NCI-H1436 (cell line): ENCODE measurements at regions not wholly inside any gene's neighbourhood (a gene's known extent, or its start where the extent isn't known, plus 50 kb on each side); places are given as distances from the start of the nearest gene placed in this dataset.
"Not testable (repeated sequence)": the region's sequence is repeated elsewhere in the genome, so short reads cannot be mapped to it uniquely, and the experiment has no call there.

ENCODE experiments used
- DNase-seq: peaks from one replicate; lab custom pipeline; 2025; lab: John Stamatoyannopoulos, UW

DNA sequence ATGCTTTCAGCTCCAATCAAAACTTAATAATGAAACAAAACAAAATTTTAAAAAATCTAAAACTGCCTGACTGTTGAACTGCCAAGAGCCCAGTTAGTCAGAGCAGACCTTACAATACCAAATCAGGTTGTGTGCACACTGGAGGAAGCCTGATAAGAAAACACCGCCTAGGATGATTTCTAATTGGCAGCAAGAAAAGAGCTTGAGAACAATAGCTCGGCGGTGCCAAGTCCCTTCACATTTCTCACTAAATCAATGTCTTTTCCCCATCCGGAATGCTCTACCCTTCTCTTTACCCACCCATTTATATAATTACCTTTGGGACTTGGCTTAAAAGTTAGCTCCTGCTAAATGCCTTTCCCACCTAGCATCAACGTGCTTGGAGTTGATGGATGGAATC is 256.7 kb downstream of the C12orf75 start:
- no peak for DNase-seq

DNA sequence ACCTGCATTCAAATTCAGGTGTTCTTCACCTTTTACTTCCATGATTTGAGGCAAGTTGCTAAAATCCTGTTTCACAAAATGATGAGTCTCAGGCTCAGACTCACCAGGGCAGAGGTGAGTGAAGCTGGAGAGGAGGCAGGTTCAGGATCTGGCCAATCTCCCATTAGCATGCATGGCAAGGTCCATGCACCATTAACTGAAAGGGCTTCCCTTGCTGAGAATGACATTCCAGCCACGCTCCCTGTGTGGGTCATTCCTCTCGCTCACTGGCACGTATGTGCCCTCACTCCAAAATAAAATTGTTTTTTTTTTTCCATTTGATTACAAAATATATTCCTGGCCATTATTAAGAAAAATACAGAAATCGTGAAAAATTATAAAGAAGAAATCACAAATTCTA is 257.6 kb downstream of the C12orf75 start:
- no peak for DNase-seq

GRCh38 chr12:105590571-105590970 is 260.1 kb downstream of the C12orf75 start:
- DNase-seq, result no peak

DNA sequence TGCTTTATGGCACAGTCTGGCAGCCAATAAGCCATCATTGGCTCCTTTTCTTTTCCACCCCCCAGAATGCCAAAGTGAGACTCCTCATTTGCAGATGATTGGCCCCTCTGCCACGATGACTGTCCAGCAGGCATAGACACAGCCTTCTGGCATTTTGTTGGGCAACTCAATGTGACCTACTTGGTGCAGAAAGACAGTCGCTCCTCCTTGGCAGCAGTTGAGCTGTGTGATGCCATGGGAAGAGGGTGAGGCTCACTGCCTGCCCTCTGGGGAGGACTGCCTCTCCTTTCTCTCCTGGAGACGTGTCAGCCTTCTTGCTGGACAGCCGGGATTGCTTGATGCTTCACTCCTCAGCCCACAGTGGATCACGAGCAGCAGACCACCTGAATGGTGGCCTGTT is 264.9 kb downstream of the C12orf75 start:
- no peak for DNase-seq

DNA sequence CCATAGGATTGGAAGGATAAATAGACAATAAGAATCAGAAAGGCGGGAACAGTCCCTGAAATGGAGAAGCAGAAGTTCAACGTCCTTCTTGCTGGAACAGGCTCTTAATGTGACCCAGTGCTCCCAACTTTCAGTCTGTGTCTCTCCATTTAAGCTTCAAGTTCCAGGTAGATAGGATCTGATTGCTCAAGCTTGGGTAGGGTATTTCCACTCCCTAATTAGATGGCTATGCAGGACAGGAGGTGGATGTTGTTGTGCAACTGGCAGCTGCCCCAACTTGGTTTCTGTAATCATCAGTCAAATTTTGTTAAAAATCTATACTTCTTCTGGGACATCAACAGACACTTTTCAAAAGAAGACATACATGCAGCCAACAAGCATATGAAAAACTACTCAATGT is 266.2 kb downstream of the C12orf75 start:
- no peak for DNase-seq

GRCh38 chr12:105598031-105598430 is 267.5 kb downstream of the C12orf75 start:
- DNase-seq, result no peak

- DNase-seq, result no peak
Measured at GRCh38 chr12:105600911-105601545, 270.5 kb downstream of the C12orf75 start.

DNA sequence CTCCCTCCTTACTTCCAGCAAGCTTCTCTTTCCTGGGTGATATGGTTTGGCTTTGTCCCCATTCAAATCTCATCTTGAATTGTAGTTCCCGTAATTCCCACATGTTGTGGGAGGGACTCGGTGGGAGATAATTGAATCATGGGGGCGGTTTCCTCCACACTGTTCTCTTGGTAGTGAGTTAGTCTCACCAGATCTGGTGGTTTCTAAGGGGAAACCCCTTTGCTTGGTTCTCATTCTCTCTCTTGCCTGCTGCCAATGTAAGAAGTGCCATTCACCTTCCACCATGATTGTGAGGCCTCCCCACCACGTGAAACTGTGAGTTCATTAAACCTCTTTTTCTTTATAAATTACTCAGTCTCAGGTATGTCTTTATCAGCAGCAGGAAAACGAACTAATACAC is 271.8 kb downstream of the C12orf75 start:
- not testable (repeated sequence) for DNase-seq

- DNase-seq, result not testable (repeated sequence)
Measured at GRCh38 chr12:105604281-105604680, 273.8 kb downstream of the C12orf75 start.

DNA sequence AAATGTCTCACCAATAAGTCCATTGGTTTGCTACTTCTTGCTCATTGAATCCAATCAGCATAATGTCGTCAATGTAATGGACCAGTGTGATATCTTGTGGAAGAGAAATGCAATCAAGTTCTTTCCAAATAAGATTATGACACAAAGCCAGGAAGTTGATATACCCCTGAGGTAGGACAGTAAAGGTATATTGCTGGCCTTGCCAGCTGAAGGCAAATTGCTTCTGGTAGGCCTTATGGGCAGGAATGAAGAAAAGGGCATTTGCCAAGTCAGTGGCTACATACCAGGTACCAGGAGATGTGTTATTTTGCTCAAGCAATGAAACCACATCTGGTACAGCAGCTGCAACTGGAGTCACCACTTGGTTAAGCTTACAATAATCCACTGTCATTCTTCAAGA is 276.1 kb downstream of the C12orf75 start:
- DNase-seq, result not testable (repeated sequence)

- DNase-seq, result not testable (repeated sequence)
Measured at GRCh38 chr12:105609001-105609400, 278.5 kb downstream of the C12orf75 start.

DNA sequence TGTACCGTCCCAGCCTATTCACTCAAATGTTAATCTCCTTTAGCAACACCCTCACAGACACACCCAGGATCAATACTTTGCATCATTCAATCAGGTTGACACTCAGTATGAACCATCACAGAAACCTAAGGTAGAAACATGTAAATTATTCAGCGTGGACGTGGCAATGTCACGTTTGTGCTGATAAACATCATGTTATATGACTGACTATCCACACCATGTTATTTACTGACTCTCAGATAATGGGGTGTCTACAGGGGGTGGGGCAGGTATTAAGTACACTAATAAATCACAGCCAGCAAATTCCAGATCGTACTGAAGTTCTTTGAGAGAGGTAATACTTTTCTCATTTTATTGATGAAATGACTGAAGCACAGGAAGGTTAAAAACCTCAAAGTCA is 280.0 kb downstream of the C12orf75 start:
- DNase-seq, result no peak

- DNase-seq, result no peak
Measured at GRCh38 chr12:105611340-105611739, 280.8 kb downstream of the C12orf75 start.

DNA sequence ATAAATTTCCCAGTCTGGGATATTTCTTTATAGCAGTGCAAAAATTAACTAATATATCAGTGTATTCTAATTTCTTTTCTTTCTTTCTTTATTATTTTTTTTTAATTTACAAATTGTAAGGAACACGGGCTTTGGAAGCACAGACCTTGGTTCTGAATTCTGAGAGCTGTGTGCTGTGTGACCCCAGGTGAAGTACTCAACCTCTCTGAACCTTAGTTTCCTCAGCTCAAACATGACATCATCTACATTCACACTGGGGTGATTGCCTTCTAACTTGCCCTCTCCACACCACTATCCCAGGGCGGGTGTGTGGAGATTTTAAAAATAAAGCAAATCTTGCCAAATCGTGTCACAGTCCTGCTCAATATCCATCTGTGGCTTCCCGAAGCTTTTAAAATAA is 282.8 kb downstream of the C12orf75 start:
- DNase-seq, result no peak

- DNase-seq, result no peak
Measured at GRCh38 chr12:105613887-105614286, 283.4 kb downstream of the C12orf75 start.

DNA sequence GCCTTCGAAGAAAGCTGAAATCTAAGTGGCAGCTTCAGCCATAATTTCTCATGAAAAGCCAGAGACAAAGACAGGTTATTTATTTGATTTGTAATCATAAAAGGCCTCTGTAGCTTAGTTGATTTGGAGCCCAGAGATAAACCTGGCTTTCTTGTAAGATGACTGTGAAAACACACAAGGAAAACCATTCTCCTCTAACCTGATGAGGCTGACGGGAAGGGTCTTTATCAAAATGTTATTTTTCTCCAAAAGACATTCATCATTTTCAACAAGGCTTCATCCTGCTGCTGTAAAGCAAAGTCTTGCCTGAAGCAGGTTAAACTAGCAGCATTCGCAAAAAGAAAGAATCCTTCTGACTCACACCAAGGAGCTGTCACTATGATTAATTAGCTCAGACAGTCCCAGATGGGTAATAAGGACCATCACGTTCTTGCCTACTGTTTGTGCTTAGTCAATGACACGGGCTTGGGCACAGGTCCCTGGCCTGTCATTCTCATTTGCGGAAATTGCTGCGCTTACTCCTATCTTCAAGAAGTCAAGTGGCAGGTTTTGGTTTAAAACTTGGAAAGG is 286.6 kb downstream of the C12orf75 start:
- no peak for DNase-seq

DNA sequence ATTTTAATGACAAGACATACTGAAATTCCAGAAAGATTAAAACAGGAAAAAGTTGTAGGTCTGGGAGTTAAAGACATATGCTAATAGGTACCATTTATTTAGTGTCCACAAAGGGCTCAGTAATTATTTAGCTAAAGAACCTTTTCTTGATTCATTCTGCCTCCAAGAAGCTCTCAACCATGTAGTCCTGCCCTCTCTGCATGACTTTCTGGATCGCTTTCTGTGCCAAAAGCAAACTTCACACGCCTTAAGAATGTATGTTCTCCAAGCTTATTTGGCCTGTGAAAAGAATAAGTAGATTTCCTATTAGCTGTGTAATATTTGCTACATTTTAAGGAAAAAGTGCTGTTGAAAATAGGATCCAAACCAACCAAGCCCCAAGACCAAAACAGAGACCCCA is 291.7 kb downstream of the C12orf75 start:
- no peak for DNase-seq

DNA sequence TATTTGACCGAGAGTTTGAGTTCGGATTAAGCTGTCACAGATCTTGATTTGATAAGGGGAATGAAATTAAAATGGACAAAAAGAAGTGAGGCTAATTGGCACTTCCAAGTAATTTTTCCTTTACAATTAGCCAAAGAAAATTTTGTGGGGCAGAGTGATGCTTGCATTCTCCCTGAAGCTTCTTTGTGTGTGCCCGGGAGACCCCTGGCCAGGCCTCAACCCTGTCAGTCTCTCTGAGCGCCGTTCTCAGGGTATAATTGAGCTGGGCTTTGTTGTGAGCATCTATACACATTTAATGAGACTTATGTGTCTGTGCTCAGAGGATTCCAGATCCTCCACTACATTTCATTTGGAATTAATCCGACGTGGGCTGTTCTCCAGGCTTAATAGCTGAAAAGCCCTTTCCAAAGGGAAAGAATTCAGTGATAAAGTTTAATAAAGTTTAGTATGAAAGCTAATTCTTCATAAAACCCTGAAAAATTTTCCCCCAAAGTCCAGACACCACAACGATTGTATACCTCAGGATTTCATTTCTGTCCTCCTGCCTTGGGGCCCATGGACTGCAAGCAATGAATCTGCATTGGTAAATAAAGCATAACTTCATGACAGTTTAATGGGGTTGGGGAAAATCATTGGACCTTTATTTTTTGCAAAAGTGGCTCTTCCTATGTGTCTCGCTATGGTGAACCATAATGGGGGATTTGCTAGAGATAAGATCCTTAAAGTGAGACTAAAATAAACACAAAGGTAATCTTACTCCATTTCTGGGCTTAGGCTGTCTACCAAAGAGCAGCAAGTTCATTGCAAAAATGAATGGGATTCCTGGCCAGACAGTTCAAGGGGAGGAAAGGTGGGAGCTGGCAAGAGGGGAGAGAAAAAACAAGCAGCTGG is 292.6 kb downstream of the C12orf75 start:
- DNase-seq, result no peak

GRCh38 chr12:105626653-105627052 is 296.2 kb downstream of the C12orf75 start:
- DNase-seq, result no peak

DNA sequence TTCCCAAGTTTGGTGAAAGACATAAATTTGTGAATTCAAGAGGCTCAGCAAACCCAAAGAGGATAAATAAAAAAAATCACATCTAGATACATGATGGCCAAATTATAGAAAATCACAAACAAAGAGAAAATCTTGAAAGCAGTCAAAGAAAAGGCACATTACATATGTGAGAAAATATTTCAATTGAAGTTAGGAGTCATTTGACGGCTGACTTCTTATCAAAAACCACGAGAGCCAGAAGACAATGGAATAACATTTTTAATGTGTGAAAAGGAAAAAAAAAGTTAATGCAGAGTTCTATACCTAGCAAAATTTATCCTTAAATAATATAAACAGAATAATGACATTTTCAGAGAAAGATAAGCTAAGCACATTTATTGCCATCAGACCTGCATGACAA is 307.0 kb downstream of the C12orf75 start:
- no peak for DNase-seq

- DNase-seq, result no peak
Measured at GRCh38 chr12:105640761-105641160, 310.3 kb downstream of the C12orf75 start.

DNA sequence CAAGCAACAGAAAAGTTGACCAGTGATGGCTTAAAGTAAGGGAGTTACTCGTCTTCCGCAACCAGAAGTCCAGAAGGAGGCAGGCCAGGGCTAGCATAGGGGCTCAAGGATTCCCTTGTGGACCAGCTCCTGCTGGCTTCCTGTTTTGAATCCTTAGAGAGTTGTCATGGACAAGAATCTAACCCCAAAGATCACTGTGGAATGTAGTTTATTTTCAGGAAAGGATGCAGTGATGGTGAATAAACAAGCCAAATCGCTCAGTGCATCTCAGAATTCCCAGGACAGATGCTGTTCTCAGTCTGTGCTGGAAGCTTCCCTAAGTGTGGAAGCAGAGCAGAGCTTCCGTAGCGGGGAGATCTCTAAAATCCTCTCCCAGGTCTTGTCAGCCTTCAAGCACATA is 311.3 kb downstream of the C12orf75 start:
- no peak for DNase-seq

DNA sequence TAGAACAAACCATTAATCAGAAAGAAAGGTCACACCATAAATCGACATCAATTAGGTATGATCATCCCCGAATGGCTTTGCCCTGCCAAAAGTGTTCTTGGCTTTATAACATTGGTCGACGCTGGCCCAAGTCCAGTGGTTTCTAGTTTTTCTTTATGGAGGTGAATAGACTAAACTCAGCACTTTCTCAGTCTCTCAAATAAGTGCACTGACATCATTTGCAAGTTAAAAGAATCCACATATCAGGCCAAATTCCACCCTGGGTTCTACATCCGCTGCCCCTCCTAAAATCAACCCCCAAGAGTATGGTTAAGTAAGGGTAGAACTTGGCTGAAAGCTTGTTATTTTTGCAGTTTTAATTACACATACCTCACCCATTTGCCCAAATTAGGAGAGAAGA is 314.3 kb downstream of the C12orf75 start:
- no peak for DNase-seq
